ENCODE measurements at regions not wholly inside any gene's neighbourhood (a gene's known extent, or its start where the extent isn't known, plus 50 kb on each side); places are given as distances from the start of the nearest gene placed in this dataset.

DNA sequence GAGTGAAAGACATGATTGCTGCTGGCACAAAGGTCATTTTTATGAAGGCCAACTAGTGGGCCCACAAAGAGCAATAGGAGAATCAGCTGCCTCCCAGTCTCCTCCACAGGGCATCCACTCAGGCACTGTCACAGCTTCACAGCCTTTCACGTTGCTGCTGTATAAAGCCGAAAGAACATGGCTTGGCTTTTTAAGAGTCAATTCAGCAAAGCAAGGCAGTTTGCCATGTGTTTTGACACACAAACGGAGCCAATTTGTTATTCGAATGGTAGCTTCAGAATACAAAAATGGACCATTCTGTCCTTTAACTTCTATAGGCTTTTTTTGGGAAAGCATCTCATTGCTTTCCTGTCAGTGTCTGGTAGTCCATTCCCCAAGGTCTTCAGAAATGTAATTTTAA is 283.4 kb upstream of the PARD3B start:
- ATAC-seq (ENCODE audit: low read depth) (no peak), DNase-seq (no peak)
- Histone ChIP-seq H3K9me3 (ENCODE audit: control extremely low read depth in 1 of 3, control insufficient read depth in 2 of 3, insufficient read depth in 1 of 3, low read length in 2 of 3) (no peaks in the 10 kb centered on the region), H4K20me1 (ENCODE audit: control insufficient read depth, insufficient read depth, low read length, poor library complexity, severe bottlenecking) (no peaks in the 10 kb centered on the region), H3K4me3 (ENCODE audit: control extremely low read depth in 1 of 5, extremely low read depth in 1 of 5, insufficient read depth in 1 of 5, low read depth in 2 of 5, low read length in 4 of 5) (no peak overlapping the region), H3K9ac (ENCODE audit: low read length) (no peak overlapping the region), H3K79me2 (ENCODE audit: control insufficient read depth, insufficient read depth, low read length) (no peaks in the 10 kb centered on the region), H3K36me3 (replicated peaks in 1 of 2; ENCODE audit: control extremely low read depth in 1 of 2, control insufficient read depth in 1 of 2, extremely low read depth in 1 of 2, insufficient read depth in 2 of 2, low read length in 1 of 2) (no peaks in the 10 kb centered on the region), H3K4me2 (replicated peaks; ENCODE audit: low read depth, low read length, poor library complexity, severe bottlenecking) (no peak overlapping the region), H2AFZ (ENCODE audit: insufficient read depth, low read depth, low read length, poor library complexity, severe bottlenecking) (no peak overlapping the region), H3K27ac (ENCODE audit: low read length in 2 of 2) (no peak overlapping the region), H3K27me3 (replicated peaks in 1 of 4; ENCODE audit: control extremely low read depth in 1 of 4, control insufficient read depth in 3 of 4, insufficient read depth in 4 of 4, low read length in 3 of 4) (peaks cover 0 to 12% (median 0%) of the 10 kb centered on the region in 4 experiments), H3K4me1 (ENCODE audit: control insufficient read depth in 2 of 2, insufficient read depth in 2 of 2, low read length in 2 of 2) (no peaks in the 10 kb centered on the region)
- 100% methylated on average over 2 of the region's 4 CpGs for WGBS (ENCODE audit: insufficient coverage)
- Mint-ChIP-seq H3K4me3 (no peak overlapping the region), H3K27ac (no peak overlapping the region), H3K9me3 (ENCODE audit: insufficient read depth) (no peaks in the 10 kb centered on the region), H3K4me1 (no peaks in the 10 kb centered on the region), H3K27me3 (peaks cover 33% of the 10 kb centered on the region)
- ChIA-PET POLR2A (no interaction called here), CTCF (interaction anchor here (0.6 to 2.5 kb wide), 9 partner anchors 9 to 1689 kb away, joined by 3 to 13 read pairs (median 4); no protein-coding TSS in a partner anchor)
- no peak for TF ChIP-seq EZH2 (IDR thresholded peaks at IDR 0.05; ENCODE audit: borderline replicate concordance, insufficient read depth, low read depth, low read length, poor library complexity, severe bottlenecking)
- TF ChIP-seq, protein P1, sequence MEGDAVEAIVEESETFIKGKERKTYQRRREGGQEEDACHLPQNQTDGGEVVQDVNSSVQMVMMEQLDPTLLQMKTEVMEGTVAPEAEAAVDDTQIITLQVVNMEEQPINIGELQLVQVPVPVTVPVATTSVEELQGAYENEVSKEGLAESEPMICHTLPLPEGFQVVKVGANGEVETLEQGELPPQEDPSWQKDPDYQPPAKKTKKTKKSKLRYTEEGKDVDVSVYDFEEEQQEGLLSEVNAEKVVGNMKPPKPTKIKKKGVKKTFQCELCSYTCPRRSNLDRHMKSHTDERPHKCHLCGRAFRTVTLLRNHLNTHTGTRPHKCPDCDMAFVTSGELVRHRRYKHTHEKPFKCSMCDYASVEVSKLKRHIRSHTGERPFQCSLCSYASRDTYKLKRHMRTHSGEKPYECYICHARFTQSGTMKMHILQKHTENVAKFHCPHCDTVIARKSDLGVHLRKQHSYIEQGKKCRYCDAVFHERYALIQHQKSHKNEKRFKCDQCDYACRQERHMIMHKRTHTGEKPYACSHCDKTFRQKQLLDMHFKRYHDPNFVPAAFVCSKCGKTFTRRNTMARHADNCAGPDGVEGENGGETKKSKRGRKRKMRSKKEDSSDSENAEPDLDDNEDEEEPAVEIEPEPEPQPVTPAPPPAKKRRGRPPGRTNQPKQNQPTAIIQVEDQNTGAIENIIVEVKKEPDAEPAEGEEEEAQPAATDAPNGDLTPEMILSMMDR (IDR thresholded peaks at IDR 0.05): no peak
- intact Hi-C loops (cut with micrococcal nuclease): loop anchor here (2.0 kb wide), 1 partner anchor 1687 kb away; no protein-coding TSS in a partner anchor

DNA sequence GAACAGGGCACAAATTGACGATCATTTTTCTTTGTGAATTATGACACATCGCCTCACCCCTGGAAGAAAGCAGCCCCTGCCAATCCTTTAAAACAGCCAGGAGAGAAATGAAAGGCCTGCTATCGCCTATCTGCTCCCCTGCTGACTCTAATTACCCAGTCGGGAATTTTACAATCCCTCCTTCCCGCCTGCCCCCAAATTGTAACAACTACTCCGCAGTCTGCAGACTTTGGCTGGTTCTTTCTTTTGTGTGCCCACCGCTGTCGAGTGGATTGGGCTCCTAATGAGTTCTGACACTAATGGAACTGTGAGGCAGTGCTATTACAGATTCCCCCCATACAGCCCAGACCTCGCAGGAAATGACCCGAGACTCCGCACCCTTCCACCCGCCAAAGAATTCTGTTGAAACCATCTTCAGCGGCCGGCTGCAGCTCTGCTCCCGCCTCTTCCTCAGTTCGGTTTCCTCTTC is 281.2 kb upstream of the PARD3B start:
- peaks cover 36% of the 10 kb centered on the region for H3K27me3 Mint-ChIP-seq

More for the DNA sequence above, 281.2 kb upstream of the PARD3B start:
- intact Hi-C loops (cut with micrococcal nuclease): no loop called here
- Histone ChIP-seq H3K9me3 (ENCODE audit: control extremely low read depth in 1 of 3, control insufficient read depth in 2 of 3, insufficient read depth in 1 of 3, low read length in 2 of 3) (no peaks in the 10 kb centered on the region), H3K36me3 (replicated peaks in 1 of 2; ENCODE audit: control extremely low read depth in 1 of 2, control insufficient read depth in 1 of 2, extremely low read depth in 1 of 2, insufficient read depth in 2 of 2, low read length in 1 of 2) (no peaks in the 10 kb centered on the region), H2AFZ (ENCODE audit: insufficient read depth, low read depth, low read length, poor library complexity, severe bottlenecking) (no peak overlapping the region), H3K9ac (ENCODE audit: low read length) (no peak overlapping the region), H4K20me1 (ENCODE audit: control insufficient read depth, insufficient read depth, low read length, poor library complexity, severe bottlenecking) (no peaks in the 10 kb centered on the region), H3K4me2 (replicated peaks; ENCODE audit: low read depth, low read length, poor library complexity, severe bottlenecking) (no peak overlapping the region), H3K4me3 (ENCODE audit: control extremely low read depth in 1 of 5, extremely low read depth in 1 of 5, insufficient read depth in 1 of 5, low read depth in 2 of 5, low read length in 4 of 5) (no peak overlapping the region), H3K27me3 (replicated peaks in 1 of 4; ENCODE audit: control extremely low read depth in 1 of 4, control insufficient read depth in 3 of 4, insufficient read depth in 4 of 4, low read length in 3 of 4) (peaks cover 0 to 12% (median 0%) of the 10 kb centered on the region in 4 experiments), H3K27ac (ENCODE audit: low read length in 2 of 2) (no peak overlapping the region), H3K4me1 (ENCODE audit: control insufficient read depth in 2 of 2, insufficient read depth in 2 of 2, low read length in 2 of 2) (no peaks in the 10 kb centered on the region), H3K79me2 (ENCODE audit: control insufficient read depth, insufficient read depth, low read length) (no peaks in the 10 kb centered on the region)
- no peak for ATAC-seq (ENCODE audit: low read depth)
- POLR2A ChIA-PET: no interaction called here
- TF ChIP-seq, protein P1 (IDR thresholded peaks at IDR 0.05): no peak
- no peak for TF ChIP-seq EZH2 (IDR thresholded peaks at IDR 0.05; ENCODE audit: borderline replicate concordance, insufficient read depth, low read depth, low read length, poor library complexity, severe bottlenecking)
- Mint-ChIP-seq H3K27ac (no peak overlapping the region), H3K9me3 (ENCODE audit: insufficient read depth) (no peaks in the 10 kb centered on the region), H3K4me1 (no peaks in the 10 kb centered on the region), H3K4me3 (no peak overlapping the region)
- DNase-seq: no peak
- 59% methylated on average over 12 of the region's 16 CpGs for WGBS (ENCODE audit: insufficient coverage)
- CTCF ChIA-PET: interaction anchor here (0.9 kb wide), 1 partner anchor 53 kb away, joined by 3 read pairs; no protein-coding TSS in a partner anchor
